ENCODE measurements at regions not wholly inside any gene's neighbourhood (a gene's known extent, or its start where the extent isn't known, plus 50 kb on each side); places are given as distances from the start of the nearest gene placed in this dataset.
"Not testable (repeated sequence)": the region's sequence is repeated elsewhere in the genome, so short reads cannot be mapped to it uniquely, and the experiment has no call there.

GRCh38 chr5:108581026-108581425, 166.7 kb upstream of the FER start:
- DNase-seq = no peak

GRCh38 chr5:108579236-108579635, 168.5 kb upstream of the FER start:
- DNase-seq = no peak

GRCh38 chr5:108578791-108579190, 168.9 kb upstream of the FER start:
- no peak for DNase-seq

GRCh38 chr5:108567429-108567828, 180.3 kb upstream of the FER start:
- no peak for DNase-seq

GRCh38 chr5:108564441-108564840, 182.5 kb upstream of the FBXL17 start:
- DNase-seq = no peak

- no peak for DNase-seq
Measured at GRCh38 chr5:108562205-108562454, 180.2 kb upstream of the FBXL17 start.

GRCh38 chr5:108561416-108562204, 179.7 kb upstream of the FBXL17 start:
- DNase-seq = no peak

- DNase-seq = peak; percentile 10
Measured at GRCh38 chr5:108560581-108560980, 178.7 kb upstream of the FBXL17 start.

- DNase-seq = no peak
Measured at GRCh38 chr5:108560166-108560565, 178.3 kb upstream of the FBXL17 start.

GRCh38 chr5:108558840-108559239, 176.9 kb upstream of the FBXL17 start:
- DNase-seq = not testable (repeated sequence)

GRCh38 chr5:108558142-108558541, 176.2 kb upstream of the FBXL17 start:
- DNase-seq = not testable (repeated sequence)

GRCh38 chr5:108557686-108558085, 175.8 kb upstream of the FBXL17 start:
- DNase-seq = no peak

GRCh38 chr5:108556441-108557145, 174.7 kb upstream of the FBXL17 start:
- DNase-seq = no peak

- no peak for DNase-seq
Measured at GRCh38 chr5:108548684-108549596, 167.0 kb upstream of the FBXL17 start.

- DNase-seq = no peak
Measured at GRCh38 chr5:108546939-108547338, 165.0 kb upstream of the FBXL17 start.

- DNase-seq = peak; percentile 59
Measured at GRCh38 chr5:108545301-108545700, 163.4 kb upstream of the FBXL17 start.

GRCh38 chr5:108543486-108543885, 161.6 kb upstream of the FBXL17 start:
- no peak for DNase-seq

- no peak for DNase-seq
Measured at GRCh38 chr5:108541836-108542235, 159.9 kb upstream of the FBXL17 start.

- DNase-seq = no peak
Measured at GRCh38 chr5:108536321-108536720, 154.4 kb upstream of the FBXL17 start.

- not testable (repeated sequence) for DNase-seq
Measured at GRCh38 chr5:108532129-108532445, 150.2 kb upstream of the FBXL17 start.

GRCh38 chr5:108531367-108532128, 149.7 kb upstream of the FBXL17 start:
- peak; percentile 90 for DNase-seq

- no peak for DNase-seq
Measured at GRCh38 chr5:108530706-108531105, 148.8 kb upstream of the FBXL17 start.

GRCh38 chr5:108529381-108529780, 147.5 kb upstream of the FBXL17 start:
- peak; percentile 81 for DNase-seq

All from NCI-H226 (cell line).